ENCODE measurements at regions not wholly inside any gene's neighbourhood (a gene's known extent, or its start where the extent isn't known, plus 50 kb on each side); places are given as distances from the start of the nearest gene placed in this dataset.

DNA sequence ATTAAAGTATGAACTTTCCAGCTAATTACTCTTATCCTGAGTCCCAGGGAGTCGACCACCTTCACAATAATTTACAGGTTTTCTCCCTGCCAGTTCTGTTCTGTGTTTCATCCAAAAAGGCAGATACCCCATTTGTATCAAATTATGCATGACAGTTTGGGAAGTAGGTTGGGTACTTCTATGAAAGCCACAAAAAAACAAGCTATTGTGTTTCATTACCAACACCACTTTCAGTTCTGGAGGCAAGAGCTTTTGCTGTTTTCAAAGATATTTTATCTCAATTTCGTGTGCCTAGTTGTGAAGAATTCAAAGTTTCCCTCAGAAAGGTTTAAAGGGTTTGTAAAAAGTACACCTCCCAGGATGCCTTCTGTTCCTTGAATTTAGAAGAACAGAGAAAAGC lies 557.4 kb downstream of the FLRT2 start:
- TF ChIP-seq, protein P1, sequence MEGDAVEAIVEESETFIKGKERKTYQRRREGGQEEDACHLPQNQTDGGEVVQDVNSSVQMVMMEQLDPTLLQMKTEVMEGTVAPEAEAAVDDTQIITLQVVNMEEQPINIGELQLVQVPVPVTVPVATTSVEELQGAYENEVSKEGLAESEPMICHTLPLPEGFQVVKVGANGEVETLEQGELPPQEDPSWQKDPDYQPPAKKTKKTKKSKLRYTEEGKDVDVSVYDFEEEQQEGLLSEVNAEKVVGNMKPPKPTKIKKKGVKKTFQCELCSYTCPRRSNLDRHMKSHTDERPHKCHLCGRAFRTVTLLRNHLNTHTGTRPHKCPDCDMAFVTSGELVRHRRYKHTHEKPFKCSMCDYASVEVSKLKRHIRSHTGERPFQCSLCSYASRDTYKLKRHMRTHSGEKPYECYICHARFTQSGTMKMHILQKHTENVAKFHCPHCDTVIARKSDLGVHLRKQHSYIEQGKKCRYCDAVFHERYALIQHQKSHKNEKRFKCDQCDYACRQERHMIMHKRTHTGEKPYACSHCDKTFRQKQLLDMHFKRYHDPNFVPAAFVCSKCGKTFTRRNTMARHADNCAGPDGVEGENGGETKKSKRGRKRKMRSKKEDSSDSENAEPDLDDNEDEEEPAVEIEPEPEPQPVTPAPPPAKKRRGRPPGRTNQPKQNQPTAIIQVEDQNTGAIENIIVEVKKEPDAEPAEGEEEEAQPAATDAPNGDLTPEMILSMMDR (IDR thresholded peaks at IDR 0.05) = no peak
- TF ChIP-seq POLR2A (IDR thresholded peaks at IDR 0.05) = no peak
- Histone ChIP-seq H3K27ac (no peak overlapping the region), H3K4me1 (replicated peaks in 1 of 2) (no peaks in the 10 kb centered on the region), H3K9me3 (replicated peaks in 1 of 3) (no peaks in the 10 kb centered on the region), H3K36me3 (replicated peaks in 1 of 2) (no peaks in the 10 kb centered on the region), H3K27me3 (no peaks in the 10 kb centered on the region), H3K4me3 (no peak overlapping the region)
- intact Hi-C loops (cut with DNase I) = no loop called here
- DNase-seq = no peak
- 31 to 45% (median 36%) methylated on average over 2 of the region's 2 CpGs for WGBS, 4 donors

DNA sequence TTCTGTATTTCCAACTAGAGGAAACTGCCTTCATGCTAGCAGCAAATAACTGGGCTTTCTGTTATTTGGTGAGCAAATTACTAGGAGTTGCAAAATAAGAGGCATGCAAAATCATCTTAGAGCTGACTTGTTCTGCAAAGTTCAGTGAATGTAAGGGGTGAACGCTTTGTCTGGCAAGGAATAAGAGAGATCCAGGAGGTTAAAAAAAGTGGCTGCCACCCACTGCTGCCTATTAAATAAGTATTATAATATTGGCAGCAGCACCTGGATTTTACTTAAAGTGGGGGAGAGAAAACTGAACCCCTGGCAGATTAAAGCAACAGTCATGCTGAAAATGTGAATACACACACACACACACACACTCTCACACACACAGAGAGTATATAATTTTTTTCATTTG lies 557.0 kb downstream of the FLRT2 start:
- Histone ChIP-seq H3K36me3 (replicated peaks in 1 of 2) (no peaks in the 10 kb centered on the region), H3K4me1 (replicated peaks in 1 of 2) (no peaks in the 10 kb centered on the region), H3K4me3 (no peak overlapping the region), H3K27me3 (no peaks in the 10 kb centered on the region), H3K27ac (no peak overlapping the region), H3K9me3 (replicated peaks in 1 of 3) (no peaks in the 10 kb centered on the region)
- no peak for TF ChIP-seq POLR2A (IDR thresholded peaks at IDR 0.05)
- TF ChIP-seq, protein P1 (IDR thresholded peaks at IDR 0.05) = no peak
- intact Hi-C loops (cut with DNase I) = no loop called here
- WGBS, 4 donors = 50 to 67% (median 55%) methylated on average over 1 of the region's 1 CpG
- DNase-seq = no peak

DNA sequence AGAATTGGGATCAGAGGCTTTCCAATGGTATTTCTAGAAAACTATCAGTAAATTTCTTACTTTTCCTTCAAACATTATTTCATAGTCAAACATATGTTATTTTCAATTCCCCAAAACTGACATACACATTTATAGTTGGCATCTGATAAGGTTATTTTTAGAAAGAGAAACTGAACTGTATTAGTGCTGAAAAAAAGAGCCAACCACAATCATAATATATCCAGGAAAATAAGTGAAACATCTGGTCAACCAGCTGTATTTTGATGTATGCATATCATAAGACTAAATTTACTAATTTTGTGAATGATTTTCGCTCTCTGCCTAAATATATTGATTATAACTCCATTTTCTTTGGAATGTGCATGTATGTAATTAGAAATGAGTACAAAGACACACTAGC lies 554.2 kb downstream of the FLRT2 start:
- TF ChIP-seq, protein P1 (IDR thresholded peaks at IDR 0.05) = no peak
- no peak for TF ChIP-seq POLR2A (IDR thresholded peaks at IDR 0.05)
- no peaks in the 10 kb centered on the region for H3K4me1 ChIP-seq (replicated peaks in 1 of 2)
- no peaks in the 10 kb centered on the region for H3K27me3 ChIP-seq
- no peaks in the 10 kb centered on the region for H3K36me3 ChIP-seq (replicated peaks in 1 of 2)
- no peak for DNase-seq
- H3K27ac ChIP-seq = no peak overlapping the region
- intact Hi-C loops (cut with DNase I) = no loop called here
- no peaks in the 10 kb centered on the region for H3K9me3 ChIP-seq (replicated peaks in 1 of 3)
- no peak overlapping the region for H3K4me3 ChIP-seq
- WGBS, 4 donors = 60 to 79% (median 68%) methylated on average over 1 of the region's 1 CpG

DNA sequence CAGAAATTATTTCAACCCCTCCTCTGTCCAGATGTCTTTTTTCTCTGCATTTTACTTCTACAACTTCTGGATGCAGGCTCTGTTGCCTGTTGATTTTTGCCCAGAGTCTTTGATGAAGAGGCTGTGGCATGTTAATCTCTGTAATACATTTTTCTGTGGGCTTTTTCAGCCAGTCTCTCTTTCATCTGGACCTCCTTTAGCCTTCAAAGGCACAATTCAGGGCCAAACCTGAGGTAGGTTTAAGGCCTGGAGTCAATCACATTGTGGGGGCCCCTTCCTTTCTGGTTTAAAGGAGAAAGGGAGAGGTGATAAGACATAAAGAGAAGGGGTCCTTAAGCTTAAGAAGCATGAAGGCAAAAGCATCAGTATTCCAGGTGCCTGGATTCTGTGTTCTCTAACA lies 553.7 kb downstream of the FLRT2 start:
- Histone ChIP-seq H3K9me3 (replicated peaks in 1 of 3) (no peaks in the 10 kb centered on the region), H3K36me3 (replicated peaks in 1 of 2) (no peaks in the 10 kb centered on the region), H3K4me1 (replicated peaks in 1 of 2) (no peaks in the 10 kb centered on the region), H3K27ac (no peak overlapping the region), H3K4me3 (no peak overlapping the region), H3K27me3 (no peaks in the 10 kb centered on the region)
- TF ChIP-seq, protein P1 (IDR thresholded peaks at IDR 0.05) = no peak
- TF ChIP-seq POLR2A (IDR thresholded peaks at IDR 0.05) = no peak
- DNase-seq = no peak
- intact Hi-C loops (cut with DNase I) = no loop called here

All from adrenal gland (tissue), 9 donors.